GM12872 (cell line): ENCODE measurements at regions not wholly inside any gene's neighbourhood (a gene's known extent, or its start where the extent isn't known, plus 50 kb on each side); places are given as distances from the start of the nearest gene placed in this dataset.

Experiments
- CTCF ChIP-seq: IDR thresholded peaks from 3 replicates; pipeline ENCODE4 v1.5.1; 2011; ENCODE audit warnings: low read depth, mild to moderate bottlenecking, low read length, moderate library complexity; ENCODE audit not compliant: insufficient read depth

DNA sequence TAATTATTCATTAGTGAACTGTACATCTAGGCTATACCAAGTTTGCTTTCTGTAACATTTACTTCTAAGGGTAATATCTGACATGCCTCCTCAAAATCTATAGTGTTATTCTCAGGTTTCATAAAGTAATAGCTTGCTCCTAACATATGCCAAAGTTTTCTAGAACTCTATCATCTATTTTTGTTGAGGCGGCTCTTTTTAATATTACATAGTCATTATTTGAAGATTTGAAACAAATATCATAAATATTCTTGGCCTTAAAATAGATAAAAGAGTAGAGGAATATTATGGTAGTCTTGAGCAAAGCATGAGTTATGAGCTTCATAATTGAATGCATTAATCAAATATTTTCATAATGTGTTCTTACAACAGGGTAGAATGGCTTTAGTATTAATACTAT, 327.2 kb upstream of the KCND2 start:
- TF ChIP-seq CTCF: no peak

DNA sequence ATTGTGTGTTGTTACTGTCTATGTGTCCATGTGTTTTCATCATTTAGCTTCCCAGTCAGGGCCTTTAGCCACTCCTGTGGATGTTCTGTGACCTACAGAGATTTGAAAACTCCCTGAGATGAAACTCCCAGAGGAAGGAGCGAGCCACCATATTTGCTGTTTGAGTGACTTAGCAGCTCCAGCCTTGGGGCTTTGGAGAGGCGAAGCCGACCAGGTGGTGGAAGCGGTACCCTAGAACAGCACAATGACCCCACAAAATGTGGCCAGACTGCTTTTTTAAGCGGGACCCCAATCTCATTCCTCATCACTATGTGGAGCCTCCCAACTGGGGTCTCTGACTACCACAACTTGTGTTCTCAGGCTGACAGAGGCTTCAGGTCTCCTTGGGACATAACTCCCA, 323.9 kb upstream of the KCND2 start:
- no peak for TF ChIP-seq CTCF

DNA sequence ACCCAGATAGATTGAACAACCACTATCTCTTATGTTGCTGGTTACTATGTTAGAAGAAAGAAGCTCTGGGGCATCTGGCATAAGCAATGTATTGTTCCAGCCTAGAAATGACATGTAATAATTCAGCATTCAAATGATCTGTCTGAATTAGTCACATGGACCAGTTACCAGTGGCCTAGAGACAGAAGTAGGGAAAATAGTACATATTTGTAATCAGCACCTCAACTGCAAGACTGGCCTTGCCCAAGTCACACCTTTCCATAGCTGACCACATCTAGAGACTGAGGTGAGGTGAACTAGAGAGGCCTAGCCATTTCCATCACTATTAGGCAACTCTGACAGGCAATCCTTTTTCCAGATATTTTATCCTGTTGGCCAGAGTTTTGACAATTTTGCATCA, 315.6 kb upstream of the KCND2 start:
- TF ChIP-seq CTCF: no peak

- no peak for TF ChIP-seq CTCF
Measured at GRCh38 chr7:119959811-119960210, 313.2 kb upstream of the KCND2 start.

DNA sequence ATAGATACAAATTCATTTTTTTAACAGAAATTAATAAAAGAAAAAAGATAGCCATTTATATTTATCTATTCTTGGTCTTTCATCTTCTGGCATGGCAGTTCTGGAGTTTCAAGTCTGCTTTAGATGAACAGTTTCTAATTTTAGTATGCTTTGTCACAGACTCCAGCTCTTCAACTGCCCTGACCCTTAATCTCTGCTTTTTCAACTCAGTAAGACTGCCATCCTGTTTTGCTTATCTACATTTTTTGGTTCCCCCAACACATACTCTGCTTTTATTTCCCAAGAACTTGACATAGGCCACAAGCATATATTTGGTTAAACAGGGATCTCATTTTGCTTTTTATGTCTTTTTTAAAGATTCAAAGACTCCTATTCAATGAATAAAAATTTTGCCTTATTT, 309.3 kb upstream of the KCND2 start:
- no peak for TF ChIP-seq CTCF

DNA sequence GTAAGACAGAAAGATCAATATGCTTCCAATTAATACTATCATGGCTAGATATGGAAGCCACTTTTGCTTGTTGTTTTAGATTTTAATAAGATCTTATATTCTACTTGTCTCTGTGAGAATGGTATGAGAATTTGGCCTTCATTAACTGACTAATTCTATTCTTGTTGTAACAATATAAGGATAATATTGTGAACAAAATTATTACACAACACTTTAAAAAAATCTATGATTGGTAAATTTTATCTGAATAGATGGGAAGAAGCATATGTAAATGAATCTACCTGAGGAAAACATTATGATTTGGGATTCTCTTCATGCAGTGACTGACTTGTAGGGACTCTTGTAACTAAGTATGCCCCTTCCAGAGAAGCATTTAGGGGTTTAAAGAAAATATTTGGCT, 308.9 kb upstream of the KCND2 start:
- TF ChIP-seq CTCF: no peak

GRCh38 chr7:119964788-119965542, 308.0 kb upstream of the KCND2 start:
- TF ChIP-seq CTCF: no peak

DNA sequence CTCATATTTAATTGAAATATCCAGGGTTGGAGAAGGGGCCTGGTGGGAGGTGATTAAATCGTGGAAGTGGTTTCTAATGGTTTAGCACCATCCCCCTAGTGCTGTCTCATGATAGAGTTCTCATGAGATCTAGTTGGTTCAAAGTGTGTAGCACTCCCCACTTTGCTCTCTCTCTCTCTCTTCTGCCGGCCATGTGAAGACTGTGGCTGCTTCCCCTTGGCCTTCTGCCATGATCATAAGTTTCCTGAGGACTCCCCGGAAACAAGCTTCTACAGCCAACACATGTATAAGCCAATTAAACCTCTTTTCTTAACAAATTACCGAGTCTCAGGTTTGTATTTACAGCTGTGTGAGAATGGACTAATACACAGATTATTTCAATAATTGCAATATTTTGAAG, 305.8 kb upstream of the KCND2 start:
- no peak for TF ChIP-seq CTCF
